ENCODE measurements at regions not wholly inside any gene's neighbourhood (a gene's known extent, or its start where the extent isn't known, plus 50 kb on each side); places are given as distances from the start of the nearest gene placed in this dataset.
"Not testable (repeated sequence)": the region's sequence is repeated elsewhere in the genome, so short reads cannot be mapped to it uniquely, and the experiment has no call there.

- intact Hi-C loops (cut with micrococcal nuclease) = no loop called here
- peaks cover 22% of the 10 kb centered on the region for H3K27me3 Mint-ChIP-seq
- peaks cover 6% of the 10 kb centered on the region for H3K4me1 Mint-ChIP-seq
- H3K4me3 Mint-ChIP-seq = no peak overlapping the region
- DNase-seq = no peak
- H3K27ac Mint-ChIP-seq = no peak overlapping the region
- H3K36me3 Mint-ChIP-seq (ENCODE audit: low read depth) = no peaks in the 10 kb centered on the region
- H3K9me3 Mint-ChIP-seq = peaks cover 5% of the 10 kb centered on the region
These were observed 228.8 kb downstream of the GATA3 start for GRCh38 chr10:8283166-8283905.

DNA sequence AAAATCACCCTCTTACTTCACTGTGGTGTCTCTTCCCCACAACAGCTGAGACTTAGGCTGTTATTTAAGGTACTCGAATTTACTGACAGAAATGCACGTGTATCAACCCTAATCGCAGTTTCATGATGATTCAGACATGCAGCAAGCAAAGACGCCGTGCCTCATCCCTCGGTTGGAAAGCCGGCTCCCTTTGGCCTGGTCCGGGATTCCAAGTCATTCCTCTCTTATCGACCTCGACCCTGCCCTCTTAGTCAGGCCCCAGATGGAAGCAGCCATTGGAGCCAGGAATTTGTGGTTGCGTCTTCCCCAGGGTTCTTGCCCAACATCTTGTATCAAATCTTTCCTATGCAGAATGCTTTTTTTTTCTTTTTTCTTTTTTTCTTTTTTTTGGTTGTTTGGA is 229.5 kb downstream of the GATA3 start:
- H3K27me3 Mint-ChIP-seq = peaks cover 22% of the 10 kb centered on the region
- H3K4me3 Mint-ChIP-seq = no peak overlapping the region
- peaks cover 6% of the 10 kb centered on the region for H3K4me1 Mint-ChIP-seq
- no peak for DNase-seq
- no peak overlapping the region for H3K27ac Mint-ChIP-seq
- intact Hi-C loops (cut with micrococcal nuclease) = no loop called here
- no peaks in the 10 kb centered on the region for H3K36me3 Mint-ChIP-seq (ENCODE audit: low read depth)
- H3K9me3 Mint-ChIP-seq = peaks cover 5% of the 10 kb centered on the region

- H3K36me3 Mint-ChIP-seq (ENCODE audit: low read depth); H3K4me3 Mint-ChIP-seq; H3K4me1 Mint-ChIP-seq; H3K9me3 Mint-ChIP-seq; DNase-seq; intact Hi-C loops (cut with micrococcal nuclease); H3K27ac Mint-ChIP-seq: not testable (repeated sequence)
- H3K27me3 Mint-ChIP-seq = peaks cover 32% of the 10 kb centered on the region
These were observed 231.5 kb downstream of the GATA3 start for GRCh38 chr10:8285970-8286369.

DNA sequence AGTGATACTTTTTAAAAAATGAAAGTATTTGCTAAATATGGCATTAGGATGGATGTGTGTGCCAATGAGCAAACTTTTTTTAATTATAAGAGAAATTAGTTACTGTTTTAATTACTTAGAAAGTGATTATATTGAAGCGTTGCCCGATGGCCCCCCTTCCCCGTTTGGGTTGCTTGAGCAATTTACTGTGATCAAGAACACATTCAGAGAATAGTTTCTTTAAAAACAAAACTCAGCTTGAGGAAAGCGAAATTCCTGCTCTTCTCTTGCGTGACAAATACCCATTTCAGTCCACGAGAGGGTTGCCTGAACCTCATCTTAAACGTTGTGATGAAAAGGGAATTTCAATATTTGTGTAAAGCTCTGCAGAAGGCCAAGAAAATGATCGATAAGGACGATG is 234.1 kb downstream of the GATA3 start:
- Mint-ChIP-seq H3K27ac (no peak overlapping the region), H3K27me3 (peaks cover 26% of the 10 kb centered on the region), H3K4me3 (no peak overlapping the region), H3K9me3 (peaks cover 11% of the 10 kb centered on the region), H3K36me3 (ENCODE audit: low read depth) (no peaks in the 10 kb centered on the region), H3K4me1 (peaks cover 2% of the 10 kb centered on the region)
- no peak for DNase-seq
- intact Hi-C loops (cut with micrococcal nuclease) = no loop called here

- DNase-seq = no peak
- peaks cover 24% of the 10 kb centered on the region for H3K27me3 Mint-ChIP-seq
- no peak overlapping the region for H3K27ac Mint-ChIP-seq
- no peak overlapping the region for H3K4me3 Mint-ChIP-seq
- peaks cover 2% of the 10 kb centered on the region for H3K4me1 Mint-ChIP-seq
- intact Hi-C loops (cut with micrococcal nuclease) = no loop called here
- no peaks in the 10 kb centered on the region for H3K36me3 Mint-ChIP-seq (ENCODE audit: low read depth)
- H3K9me3 Mint-ChIP-seq = peaks cover 11% of the 10 kb centered on the region
These were observed 234.9 kb downstream of the GATA3 start for GRCh38 chr10:8289186-8289924.

DNA sequence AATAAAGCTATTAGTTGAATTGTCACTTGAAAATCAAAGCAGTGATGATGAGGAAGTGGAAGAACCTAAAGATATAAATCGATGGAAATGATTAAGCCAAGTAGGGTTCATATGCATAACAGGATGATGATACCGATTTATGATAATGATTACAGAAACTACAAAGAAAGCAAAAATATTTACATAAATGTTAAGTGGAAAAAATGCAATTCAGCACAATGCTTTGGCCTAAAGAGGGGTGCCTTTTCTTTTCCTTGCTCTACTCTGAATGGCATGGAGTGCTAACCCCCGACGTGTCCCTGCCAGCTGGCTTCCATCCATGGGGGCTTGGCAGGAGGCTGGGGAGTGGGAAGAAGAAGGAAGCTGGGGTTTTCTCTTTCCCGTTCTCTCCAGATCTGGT is 240.3 kb downstream of the GATA3 start:
- no peak for DNase-seq
- H3K27me3 Mint-ChIP-seq = peaks cover 27% of the 10 kb centered on the region
- no peaks in the 10 kb centered on the region for H3K36me3 Mint-ChIP-seq (ENCODE audit: low read depth)
- no peak overlapping the region for H3K27ac Mint-ChIP-seq
- H3K4me1 Mint-ChIP-seq = no peaks in the 10 kb centered on the region
- peaks cover 6% of the 10 kb centered on the region for H3K9me3 Mint-ChIP-seq
- no peak overlapping the region for H3K4me3 Mint-ChIP-seq
- intact Hi-C loops (cut with micrococcal nuclease) = loop anchor here (2.0 kb wide), 1 partner anchor 16 kb away; no protein-coding TSS in a partner anchor

- Mint-ChIP-seq H3K27ac (no peak overlapping the region), H3K4me1 (no peaks in the 10 kb centered on the region), H3K4me3 (no peak overlapping the region), H3K9me3 (peaks cover 6% of the 10 kb centered on the region), H3K27me3 (peaks cover 26% of the 10 kb centered on the region), H3K36me3 (ENCODE audit: low read depth) (no peaks in the 10 kb centered on the region)
- DNase-seq = no peak
- intact Hi-C loops (cut with micrococcal nuclease) = loop anchor here (2.0 kb wide), 1 partner anchor 17 kb away; no protein-coding TSS in a partner anchor
These were observed 240.8 kb downstream of the GATA3 start for GRCh38 chr10:8295311-8295710.

- H3K27ac Mint-ChIP-seq = no peak overlapping the region
- DNase-seq = no peak
- H3K4me1 Mint-ChIP-seq = no peaks in the 10 kb centered on the region
- intact Hi-C loops (cut with micrococcal nuclease) = no loop called here
- no peaks in the 10 kb centered on the region for H3K36me3 Mint-ChIP-seq (ENCODE audit: low read depth)
- peaks cover 19% of the 10 kb centered on the region for H3K27me3 Mint-ChIP-seq
- H3K9me3 Mint-ChIP-seq = no peaks in the 10 kb centered on the region
- H3K4me3 Mint-ChIP-seq = no peak overlapping the region
These were observed 241.7 kb downstream of the GATA3 start for GRCh38 chr10:8296090-8296733.

DNA sequence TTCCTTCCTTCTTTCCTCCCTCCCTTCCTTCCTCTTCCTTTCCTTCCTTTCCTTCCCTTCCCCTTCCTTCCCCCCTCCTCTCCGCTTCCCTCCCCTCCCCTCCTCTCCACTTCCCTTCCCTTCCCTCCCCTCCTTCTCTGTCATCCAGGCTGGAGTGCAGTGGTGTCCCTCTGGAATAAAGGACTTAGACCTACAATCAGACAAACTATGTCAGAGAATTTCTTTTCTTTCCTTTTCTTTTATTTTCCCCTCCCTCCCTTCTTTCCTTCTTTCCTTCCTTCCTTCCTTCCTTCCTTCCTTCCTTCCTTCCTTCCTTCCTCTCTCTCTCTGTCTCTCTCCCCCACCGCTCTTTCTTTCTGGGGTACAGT is 242.2 kb downstream of the GATA3 start:
- no peak for DNase-seq
- Mint-ChIP-seq H3K36me3 (ENCODE audit: low read depth) (no peaks in the 10 kb centered on the region), H3K4me3 (no peak overlapping the region), H3K27ac (no peak overlapping the region), H3K9me3 (no peaks in the 10 kb centered on the region), H3K4me1 (no peaks in the 10 kb centered on the region), H3K27me3 (peaks cover 19% of the 10 kb centered on the region)
- intact Hi-C loops (cut with micrococcal nuclease) = no loop called here

DNA sequence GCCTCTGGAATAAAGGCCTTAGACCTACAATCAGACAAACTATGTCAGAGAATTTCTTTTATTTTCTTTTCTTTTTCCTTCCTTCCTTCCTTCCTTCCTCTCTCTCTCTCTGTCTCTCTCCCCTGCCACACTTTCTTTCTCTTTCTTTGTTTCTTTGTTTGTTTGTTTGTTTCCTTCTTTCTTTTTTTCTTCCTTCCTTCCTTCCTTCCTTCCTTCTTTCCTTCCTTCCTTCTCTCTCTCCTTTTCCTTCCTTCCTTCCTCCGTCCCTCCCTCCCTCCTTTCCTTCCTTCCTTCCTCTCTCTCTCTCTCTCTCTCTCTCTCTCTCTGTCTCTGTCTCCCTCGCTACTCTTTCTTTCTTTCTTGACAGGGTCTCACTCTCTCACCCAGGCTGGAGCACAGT is 242.6 kb downstream of the GATA3 start:
- H3K27me3 Mint-ChIP-seq = peaks cover 19% of the 10 kb centered on the region
- no peak for DNase-seq
- intact Hi-C loops (cut with micrococcal nuclease) = no loop called here
- no peaks in the 10 kb centered on the region for H3K9me3 Mint-ChIP-seq
- no peak overlapping the region for H3K4me3 Mint-ChIP-seq
- no peak overlapping the region for H3K27ac Mint-ChIP-seq
- no peaks in the 10 kb centered on the region for H3K36me3 Mint-ChIP-seq (ENCODE audit: low read depth)
- H3K4me1 Mint-ChIP-seq = peaks cover under 1% of the 10 kb centered on the region

DNA sequence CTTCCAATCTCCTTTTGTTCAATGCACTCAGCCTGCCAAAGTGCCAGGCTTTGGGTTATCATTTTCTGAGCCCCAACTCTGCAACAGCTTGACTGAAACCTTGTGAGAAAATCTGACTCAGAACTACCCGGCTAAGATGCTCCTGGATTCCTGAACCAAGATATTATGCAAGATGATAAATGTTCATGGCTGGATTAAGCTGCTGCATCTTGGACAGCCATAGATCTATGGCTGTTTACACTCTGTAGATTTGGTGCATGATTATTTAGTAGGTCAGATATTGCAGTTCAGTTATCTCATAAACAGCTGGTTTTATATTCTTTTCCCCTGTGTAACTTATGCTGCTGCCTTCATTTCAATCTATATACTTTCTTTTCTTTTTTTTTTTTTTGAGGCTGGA is 243.5 kb downstream of the GATA3 start:
- Mint-ChIP-seq H3K27me3 (peaks cover 21% of the 10 kb centered on the region), H3K36me3 (ENCODE audit: low read depth) (no peaks in the 10 kb centered on the region), H3K27ac (no peak overlapping the region), H3K4me3 (no peak overlapping the region), H3K9me3 (no peaks in the 10 kb centered on the region), H3K4me1 (peaks cover 2% of the 10 kb centered on the region)
- no peak for DNase-seq
- intact Hi-C loops (cut with micrococcal nuclease) = no loop called here

DNA sequence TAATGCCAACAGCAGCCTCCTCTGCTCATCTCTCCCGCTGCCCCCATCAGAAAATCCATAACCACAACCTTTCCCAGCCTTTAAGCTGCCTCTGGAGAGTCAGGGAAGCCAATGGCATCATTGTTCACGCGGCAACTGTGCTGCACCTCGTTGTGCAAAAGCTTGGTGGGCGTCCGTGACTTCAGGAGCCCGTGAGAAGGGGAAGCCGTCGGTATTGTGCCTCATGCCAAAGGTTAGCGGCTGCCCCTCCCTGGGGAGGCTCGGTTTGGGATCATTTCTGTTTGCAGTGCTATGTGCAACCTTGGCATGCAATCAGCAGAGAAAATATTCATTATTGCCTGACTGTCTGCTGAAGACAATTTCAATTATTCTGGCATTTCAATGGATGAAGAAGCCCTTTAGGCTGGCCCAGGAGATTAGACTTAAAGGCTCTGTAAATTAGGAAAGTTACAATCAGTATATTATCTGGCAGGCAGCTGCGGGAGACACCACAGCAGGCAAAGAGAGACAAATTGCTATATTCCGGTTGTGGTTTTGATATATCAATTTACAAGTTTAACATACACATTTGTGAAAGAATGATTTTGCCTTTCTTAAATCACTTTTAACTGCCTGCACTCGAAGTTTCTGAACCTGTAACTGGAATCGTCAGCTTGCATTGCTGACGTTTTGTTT is 244.5 kb downstream of the GATA3 start:
- H3K27ac Mint-ChIP-seq = no peak overlapping the region
- no peaks in the 10 kb centered on the region for H3K36me3 Mint-ChIP-seq (ENCODE audit: low read depth)
- no peak overlapping the region for H3K4me3 Mint-ChIP-seq
- intact Hi-C loops (cut with micrococcal nuclease) = no loop called here
- peaks cover 23% of the 10 kb centered on the region for H3K27me3 Mint-ChIP-seq
- no peaks in the 10 kb centered on the region for H3K9me3 Mint-ChIP-seq
- H3K4me1 Mint-ChIP-seq = peaks cover 3% of the 10 kb centered on the region
- no peak for DNase-seq

GRCh38 chr10:8300925-8301324 is 246.4 kb downstream of the GATA3 start:
- Mint-ChIP-seq H3K4me1 (peaks cover 3% of the 10 kb centered on the region), H3K27ac (no peak overlapping the region), H3K9me3 (no peaks in the 10 kb centered on the region), H3K36me3 (ENCODE audit: low read depth) (no peaks in the 10 kb centered on the region), H3K4me3 (no peak overlapping the region), H3K27me3 (peaks cover 26% of the 10 kb centered on the region)
- DNase-seq = no peak
- intact Hi-C loops (cut with micrococcal nuclease) = no loop called here

DNA sequence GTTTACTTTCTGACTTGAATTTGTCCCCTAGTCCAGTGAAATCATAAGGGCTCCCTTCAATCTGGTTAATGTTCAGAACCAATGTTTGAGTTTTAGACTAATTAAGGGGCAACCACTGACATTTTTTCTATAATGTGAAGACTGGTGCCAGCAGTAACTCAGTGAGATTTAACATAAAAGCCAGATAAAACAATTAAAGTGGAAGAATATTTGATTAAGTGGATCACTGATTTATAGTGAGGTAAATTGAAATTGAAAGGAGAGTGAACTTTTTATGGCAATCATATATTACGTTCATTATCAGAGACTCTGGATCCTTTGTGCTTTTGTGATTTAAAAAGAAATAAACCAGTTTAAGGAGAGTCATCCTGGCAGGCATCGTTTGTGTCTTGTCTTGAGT is 246.8 kb downstream of the GATA3 start:
- no peaks in the 10 kb centered on the region for H3K9me3 Mint-ChIP-seq
- peaks cover 26% of the 10 kb centered on the region for H3K27me3 Mint-ChIP-seq
- intact Hi-C loops (cut with micrococcal nuclease) = no loop called here
- H3K4me3 Mint-ChIP-seq = no peak overlapping the region
- no peaks in the 10 kb centered on the region for H3K36me3 Mint-ChIP-seq (ENCODE audit: low read depth)
- H3K4me1 Mint-ChIP-seq = peaks cover 3% of the 10 kb centered on the region
- H3K27ac Mint-ChIP-seq = no peak overlapping the region
- DNase-seq = no peak

All from activated CD4-positive, alpha-beta T cell treated with anti-CD3 and anti-CD28 coated beads, Interleukin-2, amount 10 ng/mL, durations not matched to agents 24 days and 14 days (primary cell).